Stimulated activated CD4-positive, alpha-beta T cell treated with anti-CD3 and anti-CD28 coated beads, TNF-alpha, amount 100 ng/mL, for 24 hours (primary cell): ENCODE measurements at regions not wholly inside any gene's neighbourhood (a gene's known extent, or its start where the extent isn't known, plus 50 kb on each side); places are given as distances from the start of the nearest gene placed in this dataset.

Source experiments
- DNase-seq, 3 experiments: peaks; one replicate each; pipeline ENCODE4 v3.0.0-alpha.2; 2020; ENCODE audit warnings: low read depth in 3 of 3

- no peak for DNase-seq
These were observed 722.5 kb downstream of the FAT4 start for GRCh38 chr4:126037231-126037630.

DNA sequence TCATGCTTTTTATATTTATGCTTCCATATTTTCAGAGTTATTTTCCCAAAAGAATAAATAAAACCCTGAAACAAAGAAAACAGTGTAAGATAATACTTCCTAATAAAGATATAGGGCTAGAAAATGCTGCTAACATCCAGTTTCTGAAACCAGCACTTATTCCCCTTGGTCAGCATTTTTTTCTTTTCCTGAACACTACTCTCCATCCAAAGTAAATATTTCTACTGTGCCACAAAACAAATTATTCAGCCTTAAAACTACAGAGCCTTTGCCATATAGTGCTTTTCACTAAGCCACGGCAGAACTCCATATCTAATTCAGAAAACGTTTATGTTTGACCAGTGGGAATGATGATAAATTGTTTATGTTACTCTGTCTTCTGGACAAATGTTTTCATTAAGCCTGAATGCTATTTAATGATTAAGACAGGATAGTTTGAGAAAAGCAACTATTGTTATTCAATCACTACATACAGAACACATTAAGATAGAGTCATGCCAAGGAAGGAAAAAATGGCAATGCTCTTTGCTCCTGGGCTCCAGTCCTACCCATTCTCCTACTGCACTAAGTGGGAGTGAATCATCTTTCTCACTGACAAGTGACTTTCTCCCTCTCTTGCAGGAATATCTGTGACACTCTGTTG lies 723.9 kb downstream of the FAT4 start:
- no peak for DNase-seq

DNA sequence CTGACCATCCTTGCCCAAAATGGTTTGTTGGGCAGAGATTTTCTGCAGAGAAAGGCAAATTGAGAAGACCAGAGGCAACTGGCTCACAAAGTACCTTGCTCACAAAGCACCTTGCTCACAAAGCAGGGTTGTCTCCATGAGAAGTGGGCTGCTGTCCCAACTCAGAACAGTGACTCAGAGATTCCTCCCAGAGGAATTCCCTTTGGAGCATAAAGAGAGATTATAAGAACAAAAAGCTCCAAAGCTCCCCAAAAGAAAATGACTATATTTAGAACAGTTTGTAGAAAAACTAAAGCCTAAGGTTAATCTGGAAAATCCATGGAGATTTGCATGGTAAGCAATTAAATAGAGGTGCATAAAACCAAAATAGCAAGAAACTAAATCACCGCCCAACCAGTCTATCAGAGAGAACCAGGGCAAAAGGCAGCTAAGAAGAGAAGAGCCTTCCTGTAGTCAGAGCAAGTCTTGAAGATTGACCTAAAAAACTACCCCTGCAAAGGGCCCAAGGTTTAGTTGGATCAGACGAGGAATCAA lies 731.4 kb downstream of the FAT4 start:
- no peak for DNase-seq

DNA sequence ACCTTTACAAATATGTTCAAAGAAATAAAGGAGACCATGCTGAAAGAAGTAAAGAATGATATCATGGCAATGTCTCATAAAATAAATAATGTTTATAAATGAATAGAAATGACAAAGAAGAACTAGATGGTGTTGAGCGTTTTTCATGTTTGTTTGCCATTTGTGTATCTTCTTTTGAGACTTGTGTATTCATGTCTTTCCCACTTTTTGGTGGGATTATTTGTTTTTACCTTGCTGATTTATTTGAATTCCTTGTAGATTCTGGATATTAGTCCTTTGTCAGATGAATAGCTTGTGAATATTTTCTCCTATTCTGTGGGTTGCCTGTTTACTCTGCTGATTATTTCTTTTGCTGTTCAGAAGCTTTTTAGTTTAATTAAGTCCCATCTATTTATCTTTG lies 732.4 kb downstream of the FAT4 start:
- no peak for DNase-seq

GRCh38 chr4:126051689-126052424 lies 737.1 kb downstream of the FAT4 start:
- no peak for DNase-seq

- no peak for DNase-seq
These were observed 741.4 kb downstream of the FAT4 start for GRCh38 chr4:126056116-126056650.

DNA sequence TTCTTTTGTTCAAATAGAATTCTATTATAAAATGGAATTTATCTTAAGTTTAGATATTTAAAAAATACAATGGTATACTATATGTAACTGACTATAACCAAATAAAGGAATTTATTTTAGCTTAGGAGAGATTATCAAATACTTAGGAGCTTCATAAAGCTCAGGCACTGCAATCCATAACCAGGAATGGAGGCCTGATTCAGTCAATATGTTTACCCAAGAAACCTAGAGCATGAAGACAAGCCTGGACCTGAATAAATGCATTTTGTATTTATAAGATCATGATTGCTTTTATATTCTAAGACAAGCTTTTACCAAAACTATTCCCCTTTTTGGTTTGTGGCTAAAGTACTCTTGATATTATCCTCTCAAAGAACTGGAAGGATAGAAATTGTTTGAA lies 742.6 kb downstream of the FAT4 start:
- no peak for DNase-seq

DNA sequence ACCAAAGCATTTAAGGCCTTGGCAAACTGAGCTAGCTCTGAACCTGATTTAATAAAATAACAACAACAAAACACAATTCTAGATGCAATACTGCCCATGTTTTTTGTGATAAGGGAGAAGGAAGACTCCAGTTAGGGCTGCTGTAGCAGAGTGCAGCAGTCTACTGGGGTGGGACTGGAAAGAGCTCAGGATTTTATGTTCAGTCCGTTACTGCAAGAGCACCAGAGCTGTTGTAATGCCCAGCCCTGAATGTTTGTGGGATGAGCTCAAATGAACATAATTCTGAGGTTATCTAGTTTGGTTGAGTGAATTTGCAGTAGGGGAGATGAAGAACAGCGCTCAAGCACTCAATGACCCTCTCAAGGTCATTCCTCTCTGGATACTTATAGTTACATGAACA lies 743.8 kb downstream of the FAT4 start:
- DNase-seq, result no peak

DNA sequence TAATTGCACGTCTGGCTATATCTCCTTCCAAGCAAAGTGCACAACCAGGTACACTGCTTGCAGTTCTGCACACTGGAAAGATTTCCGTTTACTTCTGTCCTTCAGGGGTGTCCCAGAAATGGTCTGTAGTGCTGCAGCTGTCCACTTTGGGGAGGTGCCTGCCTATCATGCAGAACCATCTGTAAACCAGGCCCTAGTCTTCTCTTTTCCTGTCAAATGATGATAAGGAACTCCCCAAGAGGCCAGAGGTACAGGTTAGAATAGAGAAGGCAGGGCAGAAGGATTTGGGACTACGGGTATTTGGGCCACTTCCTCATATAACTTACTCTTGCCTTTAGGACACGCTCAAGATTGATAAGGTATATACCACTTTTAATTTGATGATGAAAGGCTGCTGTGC lies 746.9 kb downstream of the FAT4 start:
- DNase-seq, result no peak

DNA sequence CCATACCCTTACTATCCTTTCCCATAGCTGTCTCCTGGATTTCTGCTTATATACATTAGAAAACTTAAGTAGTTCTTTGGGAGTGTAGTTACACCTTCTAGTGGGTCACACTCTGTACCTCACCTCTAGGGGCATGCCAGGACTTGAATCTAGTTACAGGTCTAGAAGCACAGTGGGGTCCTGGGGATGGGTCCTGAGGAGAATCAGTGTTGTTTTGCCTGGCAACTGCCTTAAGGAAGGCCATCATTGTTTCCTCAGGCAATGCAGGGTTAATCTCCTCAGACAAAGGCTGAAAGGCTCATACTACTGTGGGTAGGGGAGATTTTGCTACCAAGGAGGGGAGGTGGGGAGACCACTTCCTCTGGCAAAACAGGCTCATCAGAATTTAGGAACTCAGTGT lies 750.3 kb downstream of the FAT4 start:
- DNase-seq, result no peak

GRCh38 chr4:126071346-126072333 lies 756.9 kb downstream of the FAT4 start:
- DNase-seq, result no peak

DNA sequence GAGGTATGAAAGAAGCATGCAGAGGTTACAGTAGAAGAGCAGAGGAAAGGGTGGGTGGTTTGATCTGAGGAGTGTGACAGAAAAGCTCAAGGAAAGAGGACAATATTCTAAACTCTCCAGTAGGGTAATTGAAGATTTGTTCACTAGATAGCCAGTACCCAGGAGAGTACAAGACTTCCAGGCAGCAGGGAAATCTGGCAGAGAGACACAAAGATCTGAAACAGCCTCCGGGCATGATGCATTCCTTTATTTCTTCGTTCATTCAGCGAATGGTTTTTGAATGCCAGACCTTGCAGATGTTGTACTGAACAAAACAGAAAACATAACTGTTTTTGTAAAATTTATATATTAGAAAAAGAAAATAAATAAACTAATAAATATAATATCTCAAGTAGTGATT lies 766.6 kb downstream of the FAT4 start:
- DNase-seq, result no peak

- DNase-seq, result no peak
These were observed 771.3 kb downstream of the FAT4 start for GRCh38 chr4:126086041-126086440.

GRCh38 chr4:126087101-126087500 lies 772.3 kb downstream of the FAT4 start:
- DNase-seq, result no peak

DNA sequence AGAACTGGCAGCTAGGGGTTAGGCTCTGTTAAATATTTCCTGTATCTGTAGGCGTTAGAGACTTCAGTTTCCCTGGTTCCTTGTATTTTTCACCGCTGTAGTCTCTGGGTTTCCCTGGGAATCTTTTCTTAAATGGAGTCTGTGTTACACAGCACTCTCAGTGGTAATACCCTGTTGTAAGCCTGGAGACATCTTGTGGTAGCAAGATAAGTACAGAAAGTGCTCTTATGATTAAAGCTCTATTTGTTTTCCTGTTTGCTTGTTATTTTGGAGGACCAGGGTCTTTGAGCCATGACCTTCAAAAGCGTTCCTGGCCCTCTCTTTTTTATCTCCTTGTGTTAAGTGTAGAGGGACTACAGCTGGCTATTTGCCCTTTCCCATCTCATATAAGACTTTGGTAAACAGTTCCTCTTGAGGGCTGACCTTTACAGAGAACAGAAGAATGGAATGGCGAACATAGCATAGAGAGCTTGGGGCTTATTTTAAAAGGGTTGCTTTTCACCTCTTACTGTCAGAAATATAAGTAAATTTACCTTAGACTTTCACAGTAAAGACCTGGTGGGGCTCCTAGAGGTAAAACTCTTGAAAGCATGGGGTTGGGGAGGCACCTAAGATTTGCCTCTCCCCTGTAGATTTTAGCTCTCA lies 782.5 kb downstream of the FAT4 start:
- no peak for DNase-seq

GRCh38 chr4:126106658-126107057 lies 791.9 kb downstream of the FAT4 start:
- DNase-seq, result no peak

DNA sequence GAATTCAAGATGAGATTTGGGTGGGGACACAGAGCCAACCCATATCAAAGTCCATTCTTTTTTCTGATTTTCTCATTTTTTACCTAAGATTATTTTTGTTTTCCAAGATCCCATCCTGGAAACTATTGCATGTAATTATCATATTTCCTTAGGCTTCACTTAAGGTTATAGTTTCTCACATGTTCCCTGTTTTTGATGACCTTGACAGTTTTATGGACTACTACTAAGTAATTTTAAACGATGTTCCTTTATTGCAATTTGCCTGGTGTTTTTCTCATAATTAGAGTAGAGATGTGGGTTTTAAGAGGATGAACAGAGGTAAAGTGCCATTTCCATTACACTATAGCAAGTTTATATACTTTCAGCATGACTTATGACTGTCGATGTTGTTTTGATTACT lies 795.1 kb downstream of the FAT4 start:
- DNase-seq, result no peak

- DNase-seq, result no peak
These were observed 798.3 kb downstream of the FAT4 start for GRCh38 chr4:126113058-126113457.

- DNase-seq, result no peak
These were observed 809.0 kb downstream of the FAT4 start for GRCh38 chr4:126123611-126124325.

GRCh38 chr4:126124818-126125217 lies 810.1 kb downstream of the FAT4 start:
- no peak for DNase-seq

DNA sequence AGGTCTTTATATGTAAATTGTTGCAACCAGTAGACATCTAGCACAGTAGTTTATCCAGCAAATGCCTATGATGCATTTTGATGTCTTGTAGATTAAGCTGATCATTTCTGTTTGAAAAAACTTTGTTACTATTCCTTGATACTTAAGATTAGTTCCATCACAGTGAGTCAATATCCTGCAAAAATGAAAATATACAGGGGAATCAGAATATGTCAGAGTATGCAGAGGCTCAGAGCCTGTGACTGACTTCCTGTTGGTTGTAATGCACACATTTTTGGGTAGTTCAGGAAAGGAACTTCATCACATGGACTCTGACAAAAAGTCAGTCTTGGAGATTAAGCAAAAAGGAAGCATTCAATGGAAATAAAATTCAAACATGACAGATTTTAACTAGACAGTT lies 815.5 kb downstream of the FAT4 start:
- DNase-seq, result no peak
